ENCODE measurements at regions not wholly inside any gene's neighbourhood (a gene's known extent, or its start where the extent isn't known, plus 50 kb on each side); places are given as distances from the start of the nearest gene placed in this dataset.
"Not testable (repeated sequence)": the region's sequence is repeated elsewhere in the genome, so short reads cannot be mapped to it uniquely, and the experiment has no call there.

DNA sequence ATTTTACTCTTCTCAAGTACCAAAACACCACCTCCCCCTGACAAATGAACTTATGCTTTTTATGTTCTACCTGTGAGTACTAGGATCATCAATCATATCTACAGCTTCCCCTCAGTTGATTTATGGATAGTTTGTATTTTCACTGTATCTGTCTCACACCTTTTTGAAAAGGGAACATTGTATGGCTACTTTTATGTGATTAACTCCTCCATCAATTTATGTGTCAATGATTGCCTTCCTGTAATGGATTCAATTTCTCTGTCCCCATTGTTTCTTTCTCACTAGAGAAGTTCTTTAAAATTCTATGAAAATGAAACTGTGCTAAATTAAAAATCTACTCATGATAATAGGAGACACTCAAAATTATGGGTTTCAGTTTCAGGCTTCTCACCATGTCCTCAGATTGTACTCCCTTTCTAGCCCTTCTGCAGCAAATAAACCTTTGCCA is 935.0 kb downstream of the TRIB2 start:
- DNase-seq = no peak

DNA sequence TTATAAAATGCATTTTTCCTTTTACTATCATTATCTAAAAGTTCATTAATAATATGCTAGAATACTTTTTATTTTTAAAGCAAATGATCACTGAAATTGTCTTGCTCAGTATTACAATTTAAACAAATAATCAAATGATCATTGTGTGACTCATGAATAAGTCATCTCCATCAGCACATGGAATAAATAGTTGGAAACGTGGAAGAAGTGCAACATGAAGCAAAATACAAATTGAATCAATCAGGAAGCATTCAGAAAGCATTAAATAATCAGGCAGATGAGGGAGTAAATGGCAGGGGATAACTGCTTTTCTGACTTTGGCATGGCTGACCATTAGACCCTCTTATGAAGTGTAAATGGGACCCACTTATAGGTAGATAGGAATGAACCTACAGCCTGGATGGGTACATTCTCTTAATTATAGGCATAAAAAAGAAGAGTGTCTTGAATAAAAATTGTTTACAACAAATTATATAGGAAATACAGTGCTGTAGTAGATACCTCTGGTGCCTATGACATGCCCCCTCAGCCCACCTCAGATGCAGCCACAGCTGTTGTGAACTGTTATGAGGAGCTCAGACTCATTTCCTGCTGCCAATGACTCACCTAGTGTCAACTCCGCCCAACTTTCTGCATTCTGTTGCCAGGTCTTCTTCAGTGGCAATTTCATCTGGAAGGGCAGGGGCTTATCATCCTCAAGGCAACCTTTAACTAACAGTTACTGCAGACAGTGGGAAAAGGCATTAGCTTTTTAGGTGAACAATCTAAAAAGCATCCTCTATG is 936.0 kb downstream of the TRIB2 start:
- no peak for DNase-seq

DNA sequence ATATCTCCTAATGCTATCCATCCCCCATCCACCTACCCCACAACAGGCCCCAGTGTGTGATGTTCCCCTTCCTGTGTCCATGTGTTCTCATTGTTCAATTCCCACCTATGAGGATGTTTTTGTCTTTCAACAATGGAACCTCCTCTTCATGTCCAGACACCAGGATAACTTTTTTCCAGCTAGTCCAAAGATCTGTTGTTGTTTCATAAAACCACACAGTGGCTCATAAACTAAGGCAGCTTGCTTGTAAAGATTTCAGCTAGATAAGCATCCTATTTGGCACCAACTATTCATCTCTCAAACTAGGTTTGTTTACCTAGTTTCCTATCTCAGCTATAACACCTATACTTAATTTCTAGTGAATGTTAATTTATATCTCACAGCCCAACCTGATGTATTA is 937.7 kb downstream of the TRIB2 start:
- no peak for DNase-seq

DNA sequence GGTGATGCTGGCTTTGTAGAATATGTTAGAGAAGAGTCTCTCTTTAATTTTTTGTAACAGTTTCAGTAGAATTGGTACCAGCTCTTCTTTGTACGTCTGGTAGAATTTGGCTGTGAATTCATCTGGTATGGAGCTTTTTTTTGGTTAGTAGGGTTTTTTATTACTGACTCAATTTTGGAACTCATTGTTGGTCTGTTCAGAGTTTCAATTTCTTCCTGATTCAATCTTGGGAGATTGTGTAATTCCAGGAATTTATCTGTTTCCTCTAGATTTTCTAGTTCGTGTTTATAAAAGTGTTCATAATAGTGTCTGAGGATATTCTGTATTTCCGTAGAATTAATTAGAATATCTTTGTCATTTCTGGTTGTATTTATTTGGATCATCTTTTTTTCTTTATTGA is 943.5 kb downstream of the TRIB2 start:
- DNase-seq = no peak

DNA sequence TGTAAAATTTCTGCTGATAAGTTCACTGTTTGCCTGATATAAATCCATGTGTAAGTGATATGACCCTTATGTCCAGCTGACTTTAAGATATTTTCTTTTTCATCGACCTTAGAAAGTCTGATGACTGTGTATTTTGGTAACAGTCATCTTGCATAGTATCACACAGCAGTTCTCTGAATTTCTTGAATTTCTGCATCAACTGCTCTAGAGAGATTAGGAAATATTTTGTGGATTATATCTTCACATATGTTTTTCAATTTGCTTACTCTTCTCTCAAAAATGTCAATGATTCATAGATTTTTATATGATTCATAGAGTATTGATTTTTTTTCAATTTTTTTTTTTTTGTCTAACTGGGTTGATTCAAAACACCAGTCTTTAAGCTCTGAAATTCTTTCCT is 945.3 kb downstream of the TRIB2 start:
- no peak for DNase-seq

DNA sequence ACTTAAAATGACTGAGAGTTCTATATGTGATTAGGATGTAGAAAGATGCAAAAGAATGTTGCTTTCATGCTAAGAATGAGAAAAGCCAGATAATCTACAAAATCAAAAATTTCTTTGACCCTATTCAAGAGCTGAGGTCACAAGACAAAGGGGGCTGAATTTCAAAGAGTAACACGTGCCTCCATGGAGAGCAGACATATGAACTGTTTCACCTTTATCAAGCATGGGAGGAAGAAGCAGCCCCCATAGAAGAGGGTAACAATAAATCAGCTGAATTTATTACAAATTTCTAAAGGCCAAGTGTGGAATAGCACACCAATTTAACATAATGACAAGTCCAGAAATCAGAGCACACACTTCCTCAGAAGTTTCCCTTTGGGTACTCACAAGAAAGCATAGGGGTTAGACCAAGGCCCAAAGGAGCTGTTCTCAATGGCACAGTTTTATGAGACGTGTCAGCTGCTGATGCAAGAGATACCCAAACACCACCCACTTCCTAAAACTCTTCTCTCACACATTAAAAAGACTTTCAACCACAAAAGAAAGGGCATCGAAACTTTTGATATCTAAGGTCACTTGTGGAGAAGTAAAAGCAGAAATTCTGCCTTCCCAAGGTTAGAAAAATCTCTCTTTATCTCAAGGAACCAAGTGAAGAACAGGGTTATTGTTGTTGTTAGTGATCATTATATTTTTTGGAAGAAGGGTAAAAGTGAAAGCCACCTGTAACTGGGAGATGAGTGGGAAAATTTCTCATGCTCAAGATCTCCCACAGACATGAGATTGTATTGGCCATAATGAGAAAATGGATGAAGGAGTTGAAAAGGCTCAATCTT is 950.1 kb downstream of the TRIB2 start:
- DNase-seq = no peak

DNA sequence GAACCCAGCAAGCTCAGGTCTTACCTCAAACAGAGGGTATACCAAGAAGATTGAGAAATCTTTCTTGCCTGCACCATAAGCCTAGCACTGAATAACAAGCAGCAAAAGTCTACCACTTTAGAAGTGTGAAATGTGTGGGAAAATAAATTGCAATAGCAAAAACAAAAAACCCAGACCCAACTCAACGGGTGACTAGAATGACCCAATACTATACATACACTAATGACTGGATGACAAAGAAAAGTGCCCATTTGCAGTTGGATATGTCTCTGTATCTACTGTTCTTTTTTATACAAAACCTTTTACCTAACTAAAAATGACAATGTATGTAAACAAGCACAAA is 950.6 kb downstream of the TRIB2 start:
- no peak for DNase-seq

DNA sequence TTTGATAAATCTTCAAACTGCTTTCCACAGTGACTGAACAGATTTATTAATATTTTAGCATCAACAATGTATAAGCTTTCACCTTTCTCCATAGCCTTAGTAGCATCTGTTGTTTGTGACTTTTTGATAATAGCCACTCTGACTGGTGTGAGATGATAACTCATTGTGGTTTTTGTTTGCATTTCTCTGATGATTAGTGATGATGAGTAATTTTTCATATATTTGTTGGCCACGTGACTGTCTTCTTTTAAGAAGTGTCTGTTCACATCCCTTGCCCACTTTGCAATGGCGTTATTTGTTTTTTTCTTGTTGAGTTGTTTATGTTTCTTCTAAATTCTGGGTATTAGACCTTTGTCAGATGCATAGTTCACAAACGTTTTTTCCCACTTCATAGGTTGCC is 952.9 kb downstream of the TRIB2 start:
- no peak for DNase-seq

DNA sequence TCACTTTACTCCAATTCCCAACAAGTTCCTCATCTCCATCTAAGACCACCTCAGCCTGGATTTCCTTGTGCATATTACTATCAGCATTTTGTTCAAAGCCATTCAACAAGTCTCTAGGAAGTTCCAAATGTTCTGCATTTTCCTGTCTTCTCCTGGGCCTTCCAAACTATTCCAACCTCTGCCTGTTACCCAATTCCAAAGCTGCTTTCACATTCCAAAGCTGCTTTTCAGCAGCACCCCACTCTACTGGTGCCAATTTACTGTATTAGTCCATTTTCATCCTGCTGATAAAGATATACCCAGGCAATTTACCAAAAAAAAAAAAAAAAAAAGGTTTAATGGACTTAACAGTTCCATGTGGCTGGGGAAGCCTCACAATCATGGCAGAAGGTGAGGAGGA is 957.1 kb downstream of the TRIB2 start:
- DNase-seq = not testable (repeated sequence)

DNA sequence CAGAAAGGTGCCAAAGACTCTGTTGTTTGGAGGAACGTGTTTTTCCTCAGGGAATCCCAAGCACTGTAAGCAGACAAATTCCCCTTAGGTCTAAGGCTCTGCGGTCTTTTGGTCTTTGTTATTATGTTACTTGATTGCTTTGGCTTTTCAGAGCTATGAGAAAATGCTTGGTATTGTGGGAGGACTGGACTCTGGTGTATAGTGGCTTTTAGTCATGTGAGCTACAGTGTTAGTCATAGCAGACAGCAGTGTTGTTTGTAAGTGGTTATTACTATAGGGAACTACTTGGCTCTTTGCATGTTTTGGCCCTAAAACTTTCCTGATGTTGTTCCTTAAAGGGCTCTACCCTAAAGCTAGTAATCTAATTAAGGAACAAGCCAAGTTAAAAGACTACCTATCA is 956.2 kb upstream of the LRATD1 start:
- DNase-seq = no peak

DNA sequence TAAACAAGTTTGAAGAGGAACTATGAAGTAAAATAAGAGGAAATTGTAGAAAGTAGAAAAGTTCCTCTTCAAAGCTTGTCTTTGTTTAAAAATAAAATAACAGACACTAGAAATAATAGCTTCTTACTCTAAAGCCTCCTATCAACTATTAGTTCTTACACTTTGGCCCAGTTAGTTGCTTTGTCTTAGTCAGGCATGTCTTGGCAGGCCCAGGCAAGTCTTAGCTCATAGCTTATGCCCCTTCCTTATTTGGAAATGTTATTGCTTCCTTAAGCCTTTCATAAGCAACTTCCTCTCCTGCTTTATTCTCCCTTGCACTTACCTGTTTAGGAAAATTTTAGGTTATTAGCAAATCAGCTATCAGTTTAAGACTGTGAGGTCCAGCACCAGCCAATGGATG is 950.6 kb upstream of the LRATD1 start:
- DNase-seq = no peak

DNA sequence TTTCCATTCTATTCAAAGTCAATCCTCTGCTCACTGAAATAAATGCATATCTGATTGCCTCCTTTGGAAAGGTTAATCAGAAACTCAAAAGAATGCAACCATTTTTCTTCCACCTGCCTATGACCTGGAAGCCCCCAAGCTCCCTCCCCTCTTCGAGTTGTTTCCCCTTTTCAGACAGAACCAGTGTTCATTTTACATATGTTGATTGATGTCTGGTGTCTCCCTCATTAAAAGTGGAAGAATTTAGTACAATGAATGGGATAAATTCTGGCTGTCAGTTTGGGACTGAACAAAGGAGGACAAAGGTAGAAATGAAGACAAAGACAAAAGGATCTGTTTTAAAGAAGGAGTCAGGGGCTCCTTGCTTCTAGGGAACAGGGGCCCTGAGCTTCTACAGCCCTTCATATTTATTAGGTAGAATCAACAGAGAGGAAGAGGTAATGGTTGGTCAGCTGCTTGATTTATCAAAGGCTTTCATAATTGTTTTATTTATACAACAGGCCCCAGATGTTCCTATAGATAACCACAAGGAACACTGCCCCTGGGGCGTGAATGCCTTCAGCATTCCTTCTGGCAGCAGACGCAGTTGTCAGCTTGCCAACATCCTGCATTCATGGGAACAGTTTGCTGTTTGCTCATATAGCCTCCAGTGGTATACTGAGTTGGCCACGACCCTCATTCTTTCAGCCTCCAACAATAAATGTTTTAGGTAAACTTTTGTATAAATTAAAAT is 949.8 kb upstream of the LRATD1 start:
- DNase-seq = no peak

DNA sequence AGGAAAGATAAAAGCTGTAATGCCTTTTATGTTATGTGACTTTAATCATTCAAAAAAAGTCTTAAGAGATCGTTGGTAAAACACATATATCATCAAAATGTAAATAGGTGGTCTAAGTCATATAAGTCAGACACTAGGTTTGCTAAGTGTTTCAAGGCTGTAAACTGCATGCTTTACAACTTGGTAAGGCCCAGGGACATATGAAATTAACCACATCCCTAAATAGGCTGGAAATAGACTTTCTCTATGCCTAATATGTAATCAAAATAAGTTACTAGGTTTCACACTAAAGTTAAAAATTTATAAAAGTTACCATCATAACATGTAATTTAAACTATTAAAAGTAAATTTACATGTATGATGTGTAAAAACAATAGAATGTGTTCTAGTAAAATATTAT is 946.3 kb upstream of the LRATD1 start:
- DNase-seq = no peak

DNA sequence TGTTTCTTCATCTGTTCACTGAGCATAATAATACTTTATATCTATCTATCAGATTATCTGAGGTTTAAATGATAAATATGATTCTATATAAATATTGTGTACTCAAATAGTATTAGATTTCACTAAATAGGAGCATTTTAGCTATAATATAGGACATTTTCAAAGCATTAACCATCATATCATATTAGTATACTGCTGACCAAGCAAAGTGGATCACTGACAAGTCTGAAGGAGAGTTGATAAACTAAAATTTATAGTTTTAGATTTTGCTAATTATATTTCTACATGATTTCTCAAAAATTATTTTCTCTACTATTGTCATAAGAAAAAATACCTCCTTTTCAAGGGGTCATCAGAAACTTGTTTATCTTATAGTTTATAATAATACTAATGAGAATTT is 937.8 kb upstream of the LRATD1 start:
- no peak for DNase-seq

DNA sequence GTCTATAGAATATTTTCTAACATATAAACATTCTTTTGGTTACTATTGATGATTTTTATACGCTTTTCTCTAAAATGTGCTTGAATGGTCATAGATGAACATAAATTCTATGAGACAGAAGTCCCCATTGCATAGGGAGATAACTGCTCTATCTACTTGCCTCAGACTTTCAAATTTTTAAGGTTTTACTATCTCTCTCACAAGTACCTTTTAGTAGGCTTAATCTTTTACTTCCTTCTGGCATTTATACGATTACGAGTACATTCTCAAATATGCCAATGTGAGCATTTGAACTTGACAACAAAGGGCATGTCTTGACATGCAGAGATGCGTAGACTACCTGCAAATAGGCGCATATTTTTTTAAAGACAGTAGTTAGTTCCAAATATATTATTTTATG is 935.9 kb upstream of the LRATD1 start:
- no peak for DNase-seq

DNA sequence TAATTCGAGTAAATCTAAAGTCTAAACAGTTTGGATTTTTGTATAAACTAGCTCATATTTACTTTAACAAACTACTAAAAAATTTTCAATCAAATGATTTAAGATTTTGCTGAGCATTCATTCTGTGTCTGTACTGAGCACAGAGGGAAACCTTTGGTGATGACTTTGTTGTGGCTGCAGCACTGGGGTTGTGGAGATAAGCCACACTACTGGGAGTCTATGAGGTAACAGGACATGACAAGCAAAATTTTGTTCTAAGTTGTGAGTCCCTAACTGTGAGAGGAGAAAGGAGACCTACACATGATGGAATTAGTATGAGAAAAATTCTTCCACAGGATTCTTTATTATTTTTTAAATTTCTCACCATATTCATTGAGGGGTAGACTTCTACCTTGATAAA is 933.7 kb upstream of the LRATD1 start:
- DNase-seq = no peak

DNA sequence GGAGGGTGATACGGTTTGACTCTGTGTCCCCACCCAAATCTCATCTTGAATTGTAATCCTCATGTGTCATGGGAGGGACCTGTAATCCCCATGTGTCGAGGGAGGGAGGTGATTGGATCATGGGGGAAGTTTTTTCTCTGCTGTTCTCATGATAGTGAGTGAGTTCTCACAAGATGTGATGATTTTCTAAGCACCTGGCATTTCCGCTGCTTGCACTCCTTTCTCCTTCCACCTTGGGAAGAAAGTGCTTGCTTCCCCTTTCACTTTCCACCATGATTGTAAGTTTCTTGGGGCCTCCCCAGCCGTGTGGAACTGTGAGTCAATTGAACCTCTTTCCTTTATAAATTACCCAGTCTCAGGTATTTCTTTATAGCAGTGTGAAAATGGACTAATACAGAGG is 932.6 kb upstream of the LRATD1 start:
- DNase-seq = not testable (repeated sequence)

DNA sequence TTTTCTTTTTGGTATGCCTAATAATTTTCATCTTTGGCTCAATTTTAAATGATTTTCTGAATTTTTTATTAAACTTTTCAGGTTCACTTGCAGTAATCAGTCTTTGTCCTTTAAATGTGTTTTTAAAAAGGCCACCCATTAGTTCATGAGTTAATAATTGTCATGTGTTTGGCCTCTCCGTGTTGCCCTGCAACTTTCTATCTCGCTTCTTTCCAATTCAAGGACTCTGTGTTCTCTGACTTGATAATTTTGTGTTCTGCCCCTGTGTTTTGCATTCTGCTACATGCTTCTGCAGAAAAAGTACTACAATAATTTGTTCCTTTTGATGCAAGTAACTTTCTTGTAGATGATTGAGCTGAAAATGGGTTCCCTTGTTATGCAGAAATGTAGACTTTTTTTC is 921.4 kb upstream of the LRATD1 start:
- DNase-seq = no peak

DNA sequence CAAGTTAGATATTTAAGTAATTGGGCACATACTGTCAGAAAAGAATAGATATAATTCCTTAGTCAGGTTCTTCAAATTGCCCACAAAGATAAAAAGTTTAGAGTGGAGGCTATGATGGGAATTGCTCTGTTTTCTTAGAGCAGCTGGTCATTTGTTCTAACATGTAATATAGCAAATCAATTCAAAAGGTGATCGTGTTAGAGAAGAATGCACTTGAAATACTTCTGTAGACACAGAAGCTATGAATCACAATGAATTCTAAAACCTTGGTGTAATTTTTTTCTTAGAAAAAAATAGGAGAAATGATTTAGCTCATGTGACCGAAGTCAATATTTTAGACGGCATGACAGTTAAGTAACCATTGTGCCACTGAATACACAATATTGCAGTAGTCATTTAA is 918.1 kb upstream of the LRATD1 start:
- DNase-seq = no peak

DNA sequence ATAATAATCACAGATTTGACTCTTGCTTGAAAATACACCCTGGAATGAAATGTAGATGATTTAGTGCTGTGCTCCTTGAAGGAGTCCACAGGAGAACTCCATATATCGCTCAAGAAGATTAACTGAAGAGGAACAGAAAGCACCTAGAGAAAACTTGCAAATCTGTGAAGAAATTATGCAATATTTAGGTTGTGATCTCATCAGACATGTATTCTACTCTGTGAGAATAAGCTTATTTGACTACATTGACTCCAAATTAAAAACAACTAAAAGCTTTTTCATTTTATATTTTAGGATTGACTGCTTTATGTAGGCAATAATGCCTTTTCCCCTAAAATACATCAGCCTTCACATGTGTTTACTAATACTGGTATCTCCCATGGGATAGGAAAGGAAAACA is 906.6 kb upstream of the LRATD1 start:
- DNase-seq = no peak

DNA sequence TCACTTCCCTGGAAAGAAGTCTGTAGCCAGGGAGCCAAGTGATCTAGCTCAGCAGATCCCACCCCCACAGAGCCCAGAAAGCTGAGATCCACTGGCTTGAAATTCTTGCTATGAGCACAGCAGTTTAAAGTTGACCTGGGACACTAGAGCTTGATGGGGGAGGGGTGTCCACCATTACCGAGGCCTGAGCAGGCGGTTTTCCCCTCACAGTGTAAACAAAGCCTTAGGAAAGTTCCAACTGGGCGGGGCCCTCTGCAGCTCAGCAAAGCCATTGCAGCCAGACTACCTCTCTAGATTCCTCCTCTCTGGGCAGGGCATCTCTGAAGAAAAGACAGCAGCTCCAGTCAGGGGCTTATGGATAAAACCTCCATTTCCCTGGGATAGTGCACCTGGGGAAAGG is 887.2 kb upstream of the LRATD1 start:
- no peak for DNase-seq

DNA sequence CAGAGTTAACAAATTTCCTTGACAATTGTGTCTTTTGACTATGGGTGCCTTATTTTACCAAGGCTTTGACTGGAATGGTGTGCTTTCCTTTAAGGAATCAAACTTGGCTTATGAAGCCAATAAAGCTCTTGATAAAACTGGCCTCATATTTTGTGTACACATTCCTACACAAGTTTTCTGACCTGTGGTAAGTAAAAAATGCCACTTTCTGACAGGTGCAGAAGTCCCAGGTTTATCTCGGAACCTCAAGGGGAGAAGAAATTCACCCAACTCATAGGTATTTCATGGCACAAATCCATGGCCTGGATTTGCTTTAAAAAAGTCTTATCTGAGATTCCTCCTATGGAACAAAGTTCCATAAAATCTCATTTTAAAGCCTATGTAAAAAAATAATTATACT is 880.6 kb upstream of the LRATD1 start:
- no peak for DNase-seq

DNA sequence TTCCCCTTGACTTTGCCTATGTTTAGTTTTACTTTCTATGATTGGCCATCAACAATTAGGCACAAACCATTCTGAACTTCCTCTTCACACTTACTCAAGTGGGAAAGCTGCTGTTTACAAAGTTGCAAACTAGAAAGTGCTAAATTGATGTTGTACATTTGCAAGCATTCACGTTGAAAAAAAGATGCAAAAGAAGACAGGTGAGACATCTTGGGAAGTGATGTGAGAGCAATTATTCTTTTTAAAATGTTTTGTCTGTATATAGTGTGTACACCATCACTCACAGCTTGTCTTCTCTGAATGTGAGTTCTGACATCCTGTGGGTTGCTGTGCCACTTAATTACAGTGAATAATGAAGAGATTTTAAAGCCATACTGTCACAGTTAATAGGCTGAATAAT is 874.1 kb upstream of the LRATD1 start:
- DNase-seq = no peak

DNA sequence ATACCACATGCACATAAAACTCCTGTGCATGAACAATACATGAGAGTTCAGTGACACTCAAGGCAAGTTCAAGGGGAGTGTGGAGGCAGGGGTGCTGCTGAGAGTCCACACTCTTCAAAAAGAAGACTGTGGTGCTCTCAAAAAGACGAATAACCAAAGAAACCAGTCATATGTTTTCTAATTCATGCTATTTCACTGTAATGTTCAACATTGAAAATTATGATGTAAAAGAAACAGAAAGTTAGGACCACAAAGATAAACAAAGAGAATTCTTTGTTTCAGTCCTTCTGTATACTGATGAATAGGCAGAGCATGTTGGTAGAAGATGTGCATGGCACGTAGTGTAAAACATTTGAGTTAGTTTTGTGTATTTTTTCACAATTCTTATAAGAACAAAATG is 864.2 kb upstream of the LRATD1 start:
- DNase-seq = no peak

Measured in effector CD8-positive, alpha-beta T cell (primary cell).